T-helper 2 cell treated with Interferon-gamma antibody and Interleukin-4, amounts not matched to agents 5 μg/mL and 100 μg/mL, for 36 hours (primary cell): ENCODE measurements at regions not wholly inside any gene's neighbourhood (a gene's known extent, or its start where the extent isn't known, plus 50 kb on each side); places are given as distances from the start of the nearest gene placed in this dataset.

Experiments used
- DNase-seq: peaks from one replicate; pipeline ENCODE4 v3.0.0; 2021; ENCODE audit warnings: low spot score
- H3K27ac Mint-ChIP-seq: one replicate; pipeline ENCODE4 v1.8.0; 2021; ENCODE audit warnings: mild to moderate bottlenecking, mixed read lengths
- H3K27me3 Mint-ChIP-seq: one replicate; pipeline ENCODE4 v1.8.0; 2021; ENCODE audit warnings: low read depth, mixed read lengths
- H3K36me3 Mint-ChIP-seq: one replicate; pipeline ENCODE4 v1.8.0; 2021; ENCODE audit warnings: low read depth, mixed read lengths
- H3K4me1 Mint-ChIP-seq: one replicate; pipeline ENCODE4 v1.8.0; 2021; ENCODE audit warnings: low read depth, mixed read lengths
- H3K4me3 Mint-ChIP-seq: one replicate; pipeline ENCODE4 v1.8.0; 2022; ENCODE audit warnings: mild to moderate bottlenecking, moderate library complexity, mixed read lengths
- H3K9me3 Mint-ChIP-seq: one replicate; pipeline ENCODE4 v1.8.0; 2021; ENCODE audit warnings: mixed read lengths

GRCh38 chr4:18262832-18263231 lies 241.3 kb upstream of the LCORL start:
- H3K27ac Mint-ChIP-seq: no peak overlapping the region
- no peaks in the 10 kb centered on the region for H3K9me3 Mint-ChIP-seq
- H3K27me3 Mint-ChIP-seq: no peaks in the 10 kb centered on the region
- no peak overlapping the region for H3K4me3 Mint-ChIP-seq
- no peak for DNase-seq
- H3K36me3 Mint-ChIP-seq: no peaks in the 10 kb centered on the region
- no peaks in the 10 kb centered on the region for H3K4me1 Mint-ChIP-seq

- no peak for DNase-seq
- H3K4me1 Mint-ChIP-seq: no peaks in the 10 kb centered on the region
Measured at GRCh38 chr4:18252052-18252451, 230.5 kb upstream of the LCORL start.

GRCh38 chr4:18250564-18250963 lies 229.0 kb upstream of the LCORL start:
- Mint-ChIP-seq H3K9me3 (no peaks in the 10 kb centered on the region), H3K27ac (no peak overlapping the region), H3K4me3 (no peak overlapping the region), H3K4me1 (no peaks in the 10 kb centered on the region), H3K36me3 (no peaks in the 10 kb centered on the region), H3K27me3 (no peaks in the 10 kb centered on the region)
- DNase-seq: no peak

More at GRCh38 chr4:18252052-18252451, 230.5 kb upstream of the LCORL start:
- Mint-ChIP-seq H3K27me3 (no peaks in the 10 kb centered on the region), H3K9me3 (peaks cover 1% of the 10 kb centered on the region), H3K36me3 (no peaks in the 10 kb centered on the region), H3K4me3 (no peak overlapping the region), H3K27ac (no peak overlapping the region)

- no peaks in the 10 kb centered on the region for H3K9me3 Mint-ChIP-seq
- no peaks in the 10 kb centered on the region for H3K4me1 Mint-ChIP-seq
Measured at GRCh38 chr4:18248611-18249010, 227.1 kb upstream of the LCORL start.

GRCh38 chr4:18247189-18247588 lies 225.6 kb upstream of the LCORL start:
- no peak for DNase-seq
- no peaks in the 10 kb centered on the region for H3K27me3 Mint-ChIP-seq
- H3K36me3 Mint-ChIP-seq: no peaks in the 10 kb centered on the region
- no peaks in the 10 kb centered on the region for H3K4me1 Mint-ChIP-seq
- no peaks in the 10 kb centered on the region for H3K9me3 Mint-ChIP-seq
- no peak overlapping the region for H3K27ac Mint-ChIP-seq
- H3K4me3 Mint-ChIP-seq: no peak overlapping the region

More at GRCh38 chr4:18248611-18249010, 227.1 kb upstream of the LCORL start:
- no peak for DNase-seq
- Mint-ChIP-seq H3K27ac (no peak overlapping the region), H3K27me3 (no peaks in the 10 kb centered on the region), H3K36me3 (no peaks in the 10 kb centered on the region), H3K4me3 (no peak overlapping the region)

- Mint-ChIP-seq H3K4me3 (no peak overlapping the region), H3K36me3 (no peaks in the 10 kb centered on the region), H3K27me3 (no peaks in the 10 kb centered on the region), H3K27ac (no peak overlapping the region), H3K9me3 (no peaks in the 10 kb centered on the region), H3K4me1 (no peaks in the 10 kb centered on the region)
- DNase-seq: no peak
Measured at GRCh38 chr4:18242919-18243693, 221.6 kb upstream of the LCORL start.

- no peak overlapping the region for H3K4me3 Mint-ChIP-seq
- H3K9me3 Mint-ChIP-seq: no peaks in the 10 kb centered on the region
- H3K27ac Mint-ChIP-seq: no peak overlapping the region
- H3K36me3 Mint-ChIP-seq: no peaks in the 10 kb centered on the region
- H3K27me3 Mint-ChIP-seq: no peaks in the 10 kb centered on the region
- no peak for DNase-seq
- no peaks in the 10 kb centered on the region for H3K4me1 Mint-ChIP-seq
Measured at GRCh38 chr4:18241727-18242126, 220.2 kb upstream of the LCORL start.

GRCh38 chr4:18234108-18234507 lies 212.6 kb upstream of the LCORL start:
- no peak overlapping the region for H3K4me3 Mint-ChIP-seq
- no peaks in the 10 kb centered on the region for H3K4me1 Mint-ChIP-seq
- H3K9me3 Mint-ChIP-seq: peaks cover 13% of the 10 kb centered on the region
- H3K27me3 Mint-ChIP-seq: no peaks in the 10 kb centered on the region
- DNase-seq: no peak
- no peaks in the 10 kb centered on the region for H3K36me3 Mint-ChIP-seq
- no peak overlapping the region for H3K27ac Mint-ChIP-seq

- no peak for DNase-seq
- Mint-ChIP-seq H3K9me3 (peaks cover 23% of the 10 kb centered on the region), H3K27ac (no peak overlapping the region), H3K27me3 (no peaks in the 10 kb centered on the region), H3K4me3 (no peak overlapping the region), H3K36me3 (no peaks in the 10 kb centered on the region), H3K4me1 (no peaks in the 10 kb centered on the region)
Measured at GRCh38 chr4:18231726-18232125, 210.2 kb upstream of the LCORL start.

GRCh38 chr4:18227880-18228279 lies 206.3 kb upstream of the LCORL start:
- Mint-ChIP-seq H3K4me3 (no peak overlapping the region), H3K27me3 (no peaks in the 10 kb centered on the region), H3K9me3 (peaks cover 23% of the 10 kb centered on the region), H3K27ac (no peak overlapping the region), H3K4me1 (no peaks in the 10 kb centered on the region), H3K36me3 (no peaks in the 10 kb centered on the region)
- DNase-seq: no peak

- Mint-ChIP-seq H3K4me1 (no peaks in the 10 kb centered on the region), H3K27me3 (no peaks in the 10 kb centered on the region)
Measured at GRCh38 chr4:18214411-18215055, 193.0 kb upstream of the LCORL start.

GRCh38 chr4:18213576-18214198 lies 192.1 kb upstream of the LCORL start:
- H3K4me1 Mint-ChIP-seq: no peaks in the 10 kb centered on the region
- no peaks in the 10 kb centered on the region for H3K36me3 Mint-ChIP-seq
- H3K9me3 Mint-ChIP-seq: no peaks in the 10 kb centered on the region
- H3K27ac Mint-ChIP-seq: no peak overlapping the region
- H3K27me3 Mint-ChIP-seq: no peaks in the 10 kb centered on the region
- no peak overlapping the region for H3K4me3 Mint-ChIP-seq
- no peak for DNase-seq

More at GRCh38 chr4:18214411-18215055, 193.0 kb upstream of the LCORL start:
- Mint-ChIP-seq H3K27ac (no peak overlapping the region), H3K9me3 (no peaks in the 10 kb centered on the region), H3K36me3 (no peaks in the 10 kb centered on the region), H3K4me3 (no peak overlapping the region)
- DNase-seq: no peak

- H3K27me3 Mint-ChIP-seq: no peaks in the 10 kb centered on the region
- H3K4me3 Mint-ChIP-seq: no peak overlapping the region
- DNase-seq: no peak
- H3K27ac Mint-ChIP-seq: no peak overlapping the region
- H3K36me3 Mint-ChIP-seq: no peaks in the 10 kb centered on the region
- no peaks in the 10 kb centered on the region for H3K9me3 Mint-ChIP-seq
- H3K4me1 Mint-ChIP-seq: no peaks in the 10 kb centered on the region
Measured at GRCh38 chr4:18209448-18209847, 187.9 kb upstream of the LCORL start.

- Mint-ChIP-seq H3K9me3 (no peaks in the 10 kb centered on the region), H3K27me3 (no peaks in the 10 kb centered on the region), H3K36me3 (no peaks in the 10 kb centered on the region), H3K27ac (no peak overlapping the region), H3K4me1 (no peaks in the 10 kb centered on the region), H3K4me3 (no peak overlapping the region)
- no peak for DNase-seq
Measured at GRCh38 chr4:18203966-18204365, 182.4 kb upstream of the LCORL start.
